ENCODE measurements at regions not wholly inside any gene's neighbourhood (a gene's known extent, or its start where the extent isn't known, plus 50 kb on each side); places are given as distances from the start of the nearest gene placed in this dataset.
"Not testable (repeated sequence)": the region's sequence is repeated elsewhere in the genome, so short reads cannot be mapped to it uniquely, and the experiment has no call there.

DNA sequence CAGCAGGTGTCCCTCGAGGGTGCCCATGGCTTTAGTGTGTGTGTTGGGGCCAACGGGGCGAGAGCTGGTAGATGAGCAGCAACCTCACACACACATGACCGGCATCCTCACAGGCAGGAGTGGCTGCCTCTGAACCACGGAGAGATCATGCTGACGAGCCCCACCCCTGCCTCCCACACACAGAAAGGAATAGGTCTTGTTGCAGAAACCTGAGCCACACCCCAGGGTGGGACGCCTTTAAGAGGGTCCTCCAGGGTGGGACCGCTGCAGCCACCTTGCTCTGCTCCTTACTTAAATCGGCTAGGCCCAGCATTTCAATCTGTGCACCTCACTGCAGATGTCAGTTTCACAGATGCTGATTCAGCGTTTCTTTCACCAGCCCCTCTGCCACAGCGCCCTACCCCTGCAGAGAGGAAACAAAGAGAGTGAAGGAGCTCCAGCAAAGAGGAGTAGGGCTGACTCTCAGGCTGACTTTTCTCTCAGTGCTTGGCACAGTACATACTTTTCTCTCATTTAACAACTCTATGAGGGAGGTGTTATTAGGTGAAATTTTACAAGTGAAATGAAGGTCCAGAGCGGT is 61.2 kb upstream of the EPHB3 start (continued):
- TF ChIP-seq, protein P1, sequence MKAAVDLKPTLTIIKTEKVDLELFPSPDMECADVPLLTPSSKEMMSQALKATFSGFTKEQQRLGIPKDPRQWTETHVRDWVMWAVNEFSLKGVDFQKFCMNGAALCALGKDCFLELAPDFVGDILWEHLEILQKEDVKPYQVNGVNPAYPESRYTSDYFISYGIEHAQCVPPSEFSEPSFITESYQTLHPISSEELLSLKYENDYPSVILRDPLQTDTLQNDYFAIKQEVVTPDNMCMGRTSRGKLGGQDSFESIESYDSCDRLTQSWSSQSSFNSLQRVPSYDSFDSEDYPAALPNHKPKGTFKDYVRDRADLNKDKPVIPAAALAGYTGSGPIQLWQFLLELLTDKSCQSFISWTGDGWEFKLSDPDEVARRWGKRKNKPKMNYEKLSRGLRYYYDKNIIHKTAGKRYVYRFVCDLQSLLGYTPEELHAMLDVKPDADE (IDR thresholded peaks at IDR 0.05) = no peak

DNA sequence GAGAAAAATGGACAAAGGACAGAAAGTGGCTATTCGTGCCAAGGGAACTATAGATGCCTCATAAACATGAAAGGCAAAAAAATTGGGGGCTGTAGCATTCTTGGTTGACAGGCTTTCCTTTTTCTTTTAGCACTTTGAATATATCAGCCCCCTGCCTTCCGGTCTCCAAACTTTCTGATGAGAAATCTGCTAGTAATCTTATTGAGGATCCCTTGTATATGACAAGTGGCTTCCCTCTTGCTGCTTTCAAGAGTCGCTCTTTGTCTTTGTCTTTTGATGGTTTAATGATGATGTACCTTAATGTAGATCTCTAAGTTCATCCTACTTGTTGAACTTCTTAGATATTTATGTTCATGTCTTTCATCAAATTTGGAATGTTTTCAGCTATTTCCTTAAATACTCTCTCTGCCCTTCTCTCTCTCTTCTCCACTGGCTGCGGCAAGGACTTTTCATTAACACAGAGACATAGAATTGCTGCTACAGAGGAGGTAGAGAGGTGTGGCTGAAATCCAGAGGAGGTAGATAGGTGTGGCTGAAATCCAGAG is 59.4 kb upstream of the EPHB3 start:
- TF ChIP-seq JUNB (IDR thresholded peaks at IDR 0.05; ENCODE audit: unreplicated experiment) = no peak
- no peak for TF ChIP-seq STAT1 (IDR thresholded peaks at IDR 0.05; ENCODE audit: unreplicated experiment)
- TF ChIP-seq, protein P2, sequence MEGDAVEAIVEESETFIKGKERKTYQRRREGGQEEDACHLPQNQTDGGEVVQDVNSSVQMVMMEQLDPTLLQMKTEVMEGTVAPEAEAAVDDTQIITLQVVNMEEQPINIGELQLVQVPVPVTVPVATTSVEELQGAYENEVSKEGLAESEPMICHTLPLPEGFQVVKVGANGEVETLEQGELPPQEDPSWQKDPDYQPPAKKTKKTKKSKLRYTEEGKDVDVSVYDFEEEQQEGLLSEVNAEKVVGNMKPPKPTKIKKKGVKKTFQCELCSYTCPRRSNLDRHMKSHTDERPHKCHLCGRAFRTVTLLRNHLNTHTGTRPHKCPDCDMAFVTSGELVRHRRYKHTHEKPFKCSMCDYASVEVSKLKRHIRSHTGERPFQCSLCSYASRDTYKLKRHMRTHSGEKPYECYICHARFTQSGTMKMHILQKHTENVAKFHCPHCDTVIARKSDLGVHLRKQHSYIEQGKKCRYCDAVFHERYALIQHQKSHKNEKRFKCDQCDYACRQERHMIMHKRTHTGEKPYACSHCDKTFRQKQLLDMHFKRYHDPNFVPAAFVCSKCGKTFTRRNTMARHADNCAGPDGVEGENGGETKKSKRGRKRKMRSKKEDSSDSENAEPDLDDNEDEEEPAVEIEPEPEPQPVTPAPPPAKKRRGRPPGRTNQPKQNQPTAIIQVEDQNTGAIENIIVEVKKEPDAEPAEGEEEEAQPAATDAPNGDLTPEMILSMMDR (conservative IDR thresholded peaks at IDR 0.05; ENCODE audit: low read depth in 2 of 2) = no peak

DNA sequence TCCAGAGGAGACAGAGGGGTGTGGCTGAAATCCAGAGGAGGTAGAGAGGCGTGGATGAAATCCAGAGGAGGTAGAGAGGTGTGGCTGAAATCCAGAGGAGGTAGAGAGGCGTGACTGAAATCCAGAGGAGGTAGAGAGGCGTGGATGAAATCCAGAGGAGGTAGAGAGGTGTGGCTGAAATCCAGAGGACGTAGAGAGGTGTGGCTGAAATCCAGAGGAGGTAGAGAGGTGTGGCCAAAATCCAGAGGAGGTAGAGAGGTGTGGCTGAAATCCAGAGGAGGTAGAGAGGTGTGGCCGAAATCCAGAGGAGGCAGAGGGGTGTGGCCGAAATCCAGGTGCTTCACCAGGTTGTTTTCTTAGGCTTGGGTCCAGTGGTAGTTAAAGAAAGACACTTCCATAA is 58.7 kb upstream of the EPHB3 start:
- not testable (repeated sequence) for H3K4me2 ChIP-seq; H3K36me3 Mint-ChIP-seq (ENCODE audit: low read depth); H3K27ac Mint-ChIP-seq; H3K27me3 Mint-ChIP-seq (ENCODE audit: insufficient read depth, low read depth, poor library complexity); H3K4me3 Mint-ChIP-seq; H3K4me3 ChIP-seq; H3K36me3 ChIP-seq (ENCODE audit: insufficient read depth); DNase-seq (ENCODE audit: low spot score); H3K27ac ChIP-seq (ENCODE audit: low read depth); H3K79me2 ChIP-seq (replicated peaks; ENCODE audit: insufficient read depth); H4K20me1 ChIP-seq (replicated peaks; ENCODE audit: insufficient read depth); H3K9me2 ChIP-seq (ENCODE audit: insufficient read depth); H3F3A ChIP-seq (replicated peaks; ENCODE audit: low read depth); ATAC-seq; H3K27me3 ChIP-seq (ENCODE audit: insufficient read depth); H3K4me1 ChIP-seq (ENCODE audit: insufficient read depth); H2AFZ ChIP-seq
- H3K9me3 Mint-ChIP-seq = peaks cover 21% of the 10 kb centered on the region
- peaks cover 11% of the 10 kb centered on the region for H3K4me1 Mint-ChIP-seq

More for the DNA sequence above, 59.4 kb upstream of the EPHB3 start:
- 0 out of 2 replicates have a peak, but pooled peaks cover 4% of the 10 kb centered on the region for H3K4me1 ChIP-seq (ENCODE audit: insufficient read depth)
- H3K27me3 ChIP-seq (ENCODE audit: insufficient read depth) = no peaks in the 10 kb centered on the region
- H3K36me3 ChIP-seq (ENCODE audit: insufficient read depth) = no peaks in the 10 kb centered on the region
- Mint-ChIP-seq H3K27ac (no peak overlapping the region), H3K36me3 (ENCODE audit: low read depth) (peaks cover 7% of the 10 kb centered on the region), H3K9me3 (peaks cover 21% of the 10 kb centered on the region), H3K27me3 (ENCODE audit: insufficient read depth, low read depth, poor library complexity) (peaks cover under 1% of the 10 kb centered on the region), H3K4me1 (peaks cover 11% of the 10 kb centered on the region), H3K4me3 (no peak overlapping the region)
- H4K20me1 ChIP-seq (replicated peaks; ENCODE audit: insufficient read depth) = no peaks in the 10 kb centered on the region
- no peaks in the 10 kb centered on the region for H3K9me2 ChIP-seq (ENCODE audit: insufficient read depth)
- H3K4me2 ChIP-seq = no peak overlapping the region
- H3K79me2 ChIP-seq (replicated peaks; ENCODE audit: insufficient read depth) = no peaks in the 10 kb centered on the region
- no peak overlapping the region for H2AFZ ChIP-seq
- no peak overlapping the region for H3K4me3 ChIP-seq
- H3K27ac ChIP-seq (ENCODE audit: low read depth) = no peak overlapping the region
- ATAC-seq = no peak
- no peak for DNase-seq (ENCODE audit: low spot score)
- H3F3A ChIP-seq (replicated peaks; ENCODE audit: low read depth) = no peaks in the 10 kb centered on the region

DNA sequence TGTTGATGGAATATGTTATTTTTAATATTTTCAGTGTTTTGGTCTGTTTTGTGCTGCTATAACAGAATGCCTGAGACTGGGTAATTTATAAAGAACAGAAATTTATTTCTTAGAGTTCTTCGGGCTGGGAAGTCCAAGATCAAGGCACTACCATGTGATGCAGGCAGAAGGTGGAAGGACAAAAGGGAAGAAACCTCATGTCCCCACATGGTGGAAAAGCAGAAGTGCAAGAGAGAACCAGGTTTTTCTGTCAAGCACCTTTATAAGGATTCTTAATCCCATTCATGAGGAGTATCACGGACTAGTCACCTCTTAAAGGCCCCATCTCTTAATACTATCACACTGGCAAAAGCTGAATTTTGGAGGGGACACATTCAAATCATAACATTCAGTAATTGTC is 57.9 kb upstream of the EPHB3 start:
- H3K36me3 Mint-ChIP-seq (ENCODE audit: low read depth) = peaks cover 7% of the 10 kb centered on the region
- Histone ChIP-seq H3K9me2 (ENCODE audit: insufficient read depth) (no peaks in the 10 kb centered on the region), H3K27me3 (ENCODE audit: insufficient read depth) (no peaks in the 10 kb centered on the region), H4K20me1 (replicated peaks; ENCODE audit: insufficient read depth) (no peaks in the 10 kb centered on the region), H3K36me3 (ENCODE audit: insufficient read depth) (no peaks in the 10 kb centered on the region), H3K27ac (ENCODE audit: low read depth) (no peak overlapping the region), H3K79me2 (replicated peaks; ENCODE audit: insufficient read depth) (no peaks in the 10 kb centered on the region), H3K4me3 (no peak overlapping the region), H3K4me1 (ENCODE audit: insufficient read depth) (0 out of 2 replicates have a peak, but pooled peaks cover 4% of the 10 kb centered on the region), H3F3A (replicated peaks; ENCODE audit: low read depth) (no peaks in the 10 kb centered on the region), H3K4me2 (no peak overlapping the region), H2AFZ (no peak overlapping the region)
- peak; percentile 23 for DNase-seq (ENCODE audit: low spot score)
- peaks cover 21% of the 10 kb centered on the region for H3K9me3 Mint-ChIP-seq
- H3K4me1 Mint-ChIP-seq = peaks cover 11% of the 10 kb centered on the region
- H3K27ac Mint-ChIP-seq = no peak overlapping the region
- no peak for TF ChIP-seq ZNF114 (CRISPR knock-in tag; IDR thresholded peaks at IDR 0.05)
- TF ChIP-seq, protein P2 (conservative IDR thresholded peaks at IDR 0.05; ENCODE audit: low read depth in 2 of 2) = 0 out of 4 replicates have a peak, but pooled peaks of 1 of the 2 experiments have one; percentile 16
- TF ChIP-seq STAT1 (IDR thresholded peaks at IDR 0.05; ENCODE audit: unreplicated experiment) = no peak
- no peak overlapping the region for H3K4me3 Mint-ChIP-seq
- ATAC-seq = no peak
- H3K27me3 Mint-ChIP-seq (ENCODE audit: insufficient read depth, low read depth, poor library complexity) = peaks cover 4% of the 10 kb centered on the region

All from GM23338 (cell line).